ENCODE measurements at regions not wholly inside any gene's neighbourhood (a gene's known extent, or its start where the extent isn't known, plus 50 kb on each side); places are given as distances from the start of the nearest gene placed in this dataset.

DNA sequence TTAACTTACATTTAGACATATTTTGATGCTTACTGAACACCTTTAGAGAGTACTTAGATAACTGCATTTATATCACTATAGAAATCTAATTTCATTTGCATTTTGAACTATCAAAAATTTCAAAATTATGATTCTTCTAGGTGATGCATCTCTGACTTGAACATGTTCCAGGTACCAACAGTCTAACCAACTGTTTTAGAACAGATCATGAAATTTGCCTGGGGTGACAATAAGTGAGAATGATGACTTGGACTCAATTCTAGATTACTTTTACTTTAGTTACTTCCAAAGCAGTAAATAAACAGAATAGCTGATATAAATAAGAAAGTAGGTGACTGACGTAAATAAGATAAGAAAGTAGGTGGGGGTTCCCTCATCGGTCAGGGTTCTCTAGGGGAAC lies 307.8 kb downstream of the BCHE start:
- TF ChIP-seq EZH2 (IDR thresholded peaks at IDR 0.05; ENCODE audit: borderline replicate concordance, control insufficient read depth, low read depth, low read length) (no peak), NFIC (IDR thresholded peaks at IDR 0.05; ENCODE audit: low read depth, low read length) (no peak), NFYB (IDR thresholded peaks at IDR 0.05; ENCODE audit: insufficient read depth, low read depth, low read length) (no peak), GABPA (IDR thresholded peaks at IDR 0.05; ENCODE audit: low read depth) (no peak)
- TF ChIP-seq, protein P1, sequence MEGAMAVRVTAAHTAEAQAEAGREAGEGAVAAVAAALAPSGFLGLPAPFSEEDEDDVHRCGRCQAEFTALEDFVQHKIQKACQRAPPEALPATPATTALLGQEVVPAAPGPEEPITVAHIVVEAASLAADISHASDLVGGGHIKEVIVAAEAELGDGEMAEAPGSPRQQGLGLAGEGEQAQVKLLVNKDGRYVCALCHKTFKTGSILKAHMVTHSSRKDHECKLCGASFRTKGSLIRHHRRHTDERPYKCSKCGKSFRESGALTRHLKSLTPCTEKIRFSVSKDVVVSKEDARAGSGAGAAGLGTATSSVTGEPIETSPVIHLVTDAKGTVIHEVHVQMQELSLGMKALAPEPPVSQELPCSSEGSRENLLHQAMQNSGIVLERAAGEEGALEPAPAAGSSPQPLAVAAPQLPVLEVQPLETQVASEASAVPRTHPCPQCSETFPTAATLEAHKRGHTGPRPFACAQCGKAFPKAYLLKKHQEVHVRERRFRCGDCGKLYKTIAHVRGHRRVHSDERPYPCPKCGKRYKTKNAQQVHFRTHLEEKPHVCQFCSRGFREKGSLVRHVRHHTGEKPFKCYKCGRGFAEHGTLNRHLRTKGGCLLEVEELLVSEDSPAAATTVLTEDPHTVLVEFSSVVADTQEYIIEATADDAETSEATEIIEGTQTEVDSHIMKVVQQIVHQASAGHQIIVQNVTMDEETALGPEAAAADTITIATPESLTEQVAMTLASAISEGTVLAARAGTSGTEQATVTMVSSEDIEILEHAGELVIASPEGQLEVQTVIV (IDR thresholded peaks at IDR 0.05; ENCODE audit: borderline replicate concordance, partially characterized antibody), result no peak

Data from GM12878 (cell line).